Ishikawa (cell line): ENCODE measurements at regions not wholly inside any gene's neighbourhood (a gene's known extent, or its start where the extent isn't known, plus 50 kb on each side); places are given as distances from the start of the nearest gene placed in this dataset.

Source experiments
- CEBPB ChIP-seq: IDR thresholded peaks from 2 replicates; pipeline ENCODE4 v1.6.1; 2012
- CREB1 ChIP-seq: IDR thresholded peaks from 2 replicates; pipeline ENCODE4 v1.6.1; 2012; ENCODE audit warnings: low read depth
- EGR1 ChIP-seq: IDR thresholded peaks from 2 replicates; pipeline ENCODE4 v1.6.1; 2012
- EP300 ChIP-seq: IDR thresholded peaks from 2 replicates; pipeline ENCODE4 v1.6.1; 2012; ENCODE audit warnings: borderline replicate concordance
- FOXM1 ChIP-seq: IDR thresholded peaks from 2 replicates; pipeline ENCODE4 v1.6.1; 2012; ENCODE audit warnings: low read depth, borderline replicate concordance
- NFIC ChIP-seq: IDR thresholded peaks from 2 replicates; pipeline ENCODE4 v1.6.1; 2012
- RAD21 ChIP-seq: IDR thresholded peaks from 2 replicates; pipeline ENCODE4 v1.6.1; 2012; ENCODE audit warnings: low read depth
- TAF1 ChIP-seq: IDR thresholded peaks from 2 replicates; pipeline ENCODE4 v1.6.1; 2012; ENCODE audit warnings: low read depth, mild to moderate bottlenecking
- TCF12 ChIP-seq: IDR thresholded peaks from 2 replicates; pipeline ENCODE4 v1.6.1; 2012; ENCODE audit warnings: low read depth
- TEAD4 ChIP-seq: IDR thresholded peaks from 2 replicates; pipeline ENCODE4 v1.6.1; 2012
- YY1 ChIP-seq: IDR thresholded peaks from 2 replicates; pipeline ENCODE4 v1.6.1; 2012; ENCODE audit warnings: low read depth
- ZBTB7A ChIP-seq: IDR thresholded peaks from 2 replicates; pipeline ENCODE4 v1.6.1; 2012; ENCODE audit warnings: low read depth
- TF ChIP-seq, protein P1 (sequence below): IDR thresholded peaks from 2 replicates; pipeline ENCODE4 v1.6.1; 2012
- TF ChIP-seq, protein P2 (sequence below): IDR thresholded peaks from 2 replicates; pipeline ENCODE4 v1.6.1; 2012; ENCODE audit warnings: low read depth, mild to moderate bottlenecking
- TF ChIP-seq, protein P3 (sequence below): IDR thresholded peaks from 2 replicates; pipeline ENCODE4 v1.6.1; 2012

DNA sequence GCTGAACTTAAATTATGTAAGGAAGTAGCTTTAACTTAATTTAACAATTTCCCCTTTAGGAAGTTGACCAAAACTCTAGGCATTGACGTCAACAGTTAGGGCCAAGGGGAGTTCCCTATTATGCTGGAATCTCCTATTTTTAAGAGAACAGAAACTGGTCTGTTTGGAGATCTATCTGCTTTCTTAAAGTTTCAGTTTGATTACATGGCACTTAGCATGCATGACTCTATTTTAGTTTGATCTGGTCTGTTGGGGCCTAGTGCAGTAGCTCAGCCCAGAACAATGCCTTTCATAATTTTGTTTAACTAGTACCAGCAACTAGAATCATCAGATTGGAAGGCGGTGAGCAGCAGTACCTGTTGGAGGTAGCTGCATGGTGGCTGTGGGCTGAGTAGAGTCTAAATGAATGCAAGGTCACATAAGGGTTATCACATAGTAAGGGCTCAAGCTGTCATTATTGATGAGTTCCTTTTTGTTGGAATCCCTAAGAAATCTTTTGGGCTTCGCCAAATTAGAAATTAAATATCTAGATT, 60.5 kb upstream of the ZNG1B start:
- TF ChIP-seq YY1, result no peak
- TF ChIP-seq CEBPB, result no peak
- TF ChIP-seq EGR1, result no peak
- TF ChIP-seq, protein P1, sequence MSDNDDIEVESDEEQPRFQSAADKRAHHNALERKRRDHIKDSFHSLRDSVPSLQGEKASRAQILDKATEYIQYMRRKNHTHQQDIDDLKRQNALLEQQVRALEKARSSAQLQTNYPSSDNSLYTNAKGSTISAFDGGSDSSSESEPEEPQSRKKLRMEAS, result no peak
- TF ChIP-seq ZBTB7A, result no peak
- TF ChIP-seq TCF12, result no peak
- TF ChIP-seq, protein P2, sequence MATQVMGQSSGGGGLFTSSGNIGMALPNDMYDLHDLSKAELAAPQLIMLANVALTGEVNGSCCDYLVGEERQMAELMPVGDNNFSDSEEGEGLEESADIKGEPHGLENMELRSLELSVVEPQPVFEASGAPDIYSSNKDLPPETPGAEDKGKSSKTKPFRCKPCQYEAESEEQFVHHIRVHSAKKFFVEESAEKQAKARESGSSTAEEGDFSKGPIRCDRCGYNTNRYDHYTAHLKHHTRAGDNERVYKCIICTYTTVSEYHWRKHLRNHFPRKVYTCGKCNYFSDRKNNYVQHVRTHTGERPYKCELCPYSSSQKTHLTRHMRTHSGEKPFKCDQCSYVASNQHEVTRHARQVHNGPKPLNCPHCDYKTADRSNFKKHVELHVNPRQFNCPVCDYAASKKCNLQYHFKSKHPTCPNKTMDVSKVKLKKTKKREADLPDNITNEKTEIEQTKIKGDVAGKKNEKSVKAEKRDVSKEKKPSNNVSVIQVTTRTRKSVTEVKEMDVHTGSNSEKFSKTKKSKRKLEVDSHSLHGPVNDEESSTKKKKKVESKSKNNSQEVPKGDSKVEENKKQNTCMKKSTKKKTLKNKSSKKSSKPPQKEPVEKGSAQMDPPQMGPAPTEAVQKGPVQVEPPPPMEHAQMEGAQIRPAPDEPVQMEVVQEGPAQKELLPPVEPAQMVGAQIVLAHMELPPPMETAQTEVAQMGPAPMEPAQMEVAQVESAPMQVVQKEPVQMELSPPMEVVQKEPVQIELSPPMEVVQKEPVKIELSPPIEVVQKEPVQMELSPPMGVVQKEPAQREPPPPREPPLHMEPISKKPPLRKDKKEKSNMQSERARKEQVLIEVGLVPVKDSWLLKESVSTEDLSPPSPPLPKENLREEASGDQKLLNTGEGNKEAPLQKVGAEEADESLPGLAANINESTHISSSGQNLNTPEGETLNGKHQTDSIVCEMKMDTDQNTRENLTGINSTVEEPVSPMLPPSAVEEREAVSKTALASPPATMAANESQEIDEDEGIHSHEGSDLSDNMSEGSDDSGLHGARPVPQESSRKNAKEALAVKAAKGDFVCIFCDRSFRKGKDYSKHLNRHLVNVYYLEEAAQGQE, result no peak
- TF ChIP-seq TAF1, result no peak
- TF ChIP-seq, protein P3, sequence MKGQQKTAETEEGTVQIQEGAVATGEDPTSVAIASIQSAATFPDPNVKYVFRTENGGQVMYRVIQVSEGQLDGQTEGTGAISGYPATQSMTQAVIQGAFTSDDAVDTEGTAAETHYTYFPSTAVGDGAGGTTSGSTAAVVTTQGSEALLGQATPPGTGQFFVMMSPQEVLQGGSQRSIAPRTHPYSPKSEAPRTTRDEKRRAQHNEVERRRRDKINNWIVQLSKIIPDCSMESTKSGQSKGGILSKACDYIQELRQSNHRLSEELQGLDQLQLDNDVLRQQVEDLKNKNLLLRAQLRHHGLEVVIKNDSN, result no peak
- TF ChIP-seq RAD21, result no peak
- no peak for TF ChIP-seq FOXM1
- no peak for TF ChIP-seq NFIC
- no peak for TF ChIP-seq EP300
- TF ChIP-seq TEAD4, result no peak
- TF ChIP-seq CREB1, result no peak

DNA sequence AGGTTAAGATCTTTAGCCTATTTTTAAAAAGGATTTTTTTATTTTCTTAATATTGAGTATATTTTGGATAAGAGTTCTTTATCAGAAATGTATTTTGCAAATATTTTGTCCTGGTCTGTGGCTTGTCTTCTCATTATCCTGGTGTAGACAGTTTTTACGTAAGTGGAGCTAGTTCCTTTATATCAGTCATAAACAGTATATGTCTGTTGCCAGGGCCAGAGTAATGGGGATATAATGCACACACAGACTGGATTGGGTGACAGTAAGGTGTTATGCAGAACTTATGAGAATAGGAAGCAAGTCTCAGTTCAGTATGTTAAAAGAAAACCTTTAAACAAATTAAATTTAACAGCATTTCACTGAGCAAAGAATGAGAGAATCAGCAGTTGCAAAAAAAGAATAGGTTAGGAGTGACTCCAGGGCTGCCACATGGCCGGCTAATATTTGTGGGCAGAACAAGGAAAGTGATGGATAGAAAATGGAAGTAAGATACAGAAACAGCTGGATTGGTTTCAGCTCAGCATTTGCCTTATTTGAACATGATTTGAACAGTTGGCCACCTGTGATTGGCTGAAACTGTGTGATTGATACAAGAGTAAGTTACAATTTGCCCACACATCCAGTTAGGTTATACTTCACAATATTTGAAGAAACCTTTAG, 61.1 kb upstream of the ZNG1B start:
- TF ChIP-seq NFIC (no peak), EP300 (no peak), RAD21 (no peak), YY1 (no peak), TEAD4 (no peak), EGR1 (no peak)
- TF ChIP-seq, protein P2, result no peak
- TF ChIP-seq, protein P1, result no peak

DNA sequence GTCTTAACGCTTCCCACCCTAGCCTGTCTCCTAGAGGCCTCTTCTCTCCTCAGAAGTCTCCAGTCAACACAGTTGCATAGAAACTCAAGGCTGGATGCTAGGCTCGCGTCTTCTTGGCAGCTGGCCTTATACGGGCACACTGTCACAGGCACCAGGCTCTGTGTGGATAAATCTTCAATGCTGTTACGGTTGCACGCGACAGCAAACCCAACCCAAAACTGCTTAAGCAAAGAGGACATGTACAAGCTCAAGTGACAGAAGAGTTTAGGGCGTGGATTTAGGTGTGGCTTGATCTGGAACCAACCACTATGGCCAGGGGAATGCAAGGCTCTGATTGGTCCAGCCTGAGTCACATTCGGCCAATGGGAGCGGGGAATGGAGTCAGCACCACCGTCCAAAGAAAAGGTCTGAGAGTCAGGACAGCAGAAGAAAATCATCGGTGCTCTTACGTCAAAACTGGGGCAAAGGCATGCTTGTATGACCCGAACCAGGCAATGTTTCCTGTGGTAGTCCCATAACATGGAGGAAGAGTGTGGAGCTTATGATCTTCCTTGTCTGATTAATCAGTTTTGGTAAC, 65.1 kb upstream of the ZNG1B start:
- TF ChIP-seq, protein P2, result 0 out of 2 replicates have a peak, but pooled peaks have one; percentile 11
- TF ChIP-seq, protein P1, result peak; percentile 69
- TF ChIP-seq, protein P3, result peak; percentile 64

DNA sequence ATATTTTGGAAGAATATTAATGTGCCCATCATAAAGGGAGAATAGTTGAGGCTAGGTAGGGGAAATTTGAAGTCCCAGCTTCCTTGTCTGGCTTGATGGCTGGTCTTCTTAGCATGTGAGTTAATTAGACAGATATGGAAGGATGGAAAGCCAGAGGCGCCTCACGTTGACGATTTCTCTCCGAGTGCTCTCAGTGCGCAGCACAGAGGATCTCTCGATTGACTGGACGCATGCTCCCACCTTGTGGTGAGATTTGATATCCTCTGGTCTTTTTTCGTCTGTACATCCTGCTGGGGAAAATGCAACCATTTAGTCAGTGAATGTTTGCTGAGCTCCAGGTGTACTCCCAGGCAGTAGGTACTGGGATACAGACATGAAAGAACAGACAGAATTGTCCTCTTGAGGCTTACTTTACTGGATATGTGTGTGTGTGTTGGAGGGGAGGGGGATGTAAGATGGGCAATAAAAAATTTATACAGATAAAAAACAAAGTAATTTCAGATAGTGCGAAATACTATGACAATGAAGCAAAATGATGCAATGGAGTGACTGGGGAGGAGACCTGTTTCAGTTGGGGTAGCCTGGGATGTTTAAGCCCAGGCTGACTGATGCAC, 66.9 kb upstream of the ZNG1B start:
- TF ChIP-seq TCF12 (no peak), RAD21 (peak; percentile 95)
